ENCODE measurements at regions not wholly inside any gene's neighbourhood (a gene's known extent, or its start where the extent isn't known, plus 50 kb on each side); places are given as distances from the start of the nearest gene placed in this dataset.

- Histone ChIP-seq H3K23ac (ENCODE audit: insufficient read length) (no peak overlapping the region), H3K4me2 (ENCODE audit: insufficient read depth in 1 of 2, low read depth in 2 of 2, low read length in 2 of 2) (no peak overlapping the region), H2BK12ac (ENCODE audit: low read depth, low read length) (0 out of 2 replicates have a peak overlapping the region, but pooled peaks have one; percentile 54), H2BK5ac (ENCODE audit: low read depth, low read length) (no peak overlapping the region), H3K4me1 (replicated peaks in 1 of 4; ENCODE audit: control insufficient read depth in 3 of 4, insufficient read depth in 4 of 4, low read length in 3 of 4) (no peaks in the 10 kb centered on the region), H3K56ac (replicated peaks; ENCODE audit: insufficient read length, low read depth, low read length) (no peak overlapping the region), H4K91ac (replicated peaks; ENCODE audit: insufficient read length, low read length) (no peak overlapping the region), H3K9ac (replicated peaks in 1 of 4; ENCODE audit: extremely low read depth in 1 of 4, low read depth in 3 of 4, low read length in 3 of 4) (no peak overlapping the region), H3K27me3 (replicated peaks in 1 of 4; ENCODE audit: control insufficient read depth in 3 of 4, extremely low read depth in 1 of 4, insufficient read depth in 3 of 4, low read length in 3 of 4) (no peaks in the 10 kb centered on the region), H3K27ac (ENCODE audit: low read depth, low read length) (no peak overlapping the region), H2AK5ac (ENCODE audit: low read depth, low read length) (peak overlapping the region; percentile 65; the same call in 1 of the 2 replicates), H3K14ac (ENCODE audit: insufficient read length) (no peak overlapping the region), H3K4ac (replicated peaks; ENCODE audit: insufficient read length, low read depth, low read length) (no peak overlapping the region), H3K36me3 (ENCODE audit: control insufficient read depth in 2 of 4, insufficient read depth in 4 of 4, low read length in 3 of 4) (no peaks in the 10 kb centered on the region), H3K18ac (ENCODE audit: extremely low read depth, low read length) (no peak overlapping the region), H4K8ac (ENCODE audit: extremely low read depth, insufficient read depth, low read length) (no peak overlapping the region), H3K4me3 (ENCODE audit: extremely low read depth in 1 of 4, insufficient read depth in 2 of 4, low read depth in 3 of 4, low read length in 4 of 4) (no peak overlapping the region), H3K79me2 (ENCODE audit: control insufficient read depth in 1 of 2, insufficient read depth in 2 of 2, low read length in 2 of 2) (no peaks in the 10 kb centered on the region), H2AFZ (ENCODE audit: low read length) (no peak overlapping the region), H3K79me1 (ENCODE audit: low read depth, low read length) (no peaks in the 10 kb centered on the region), H3K9me3 (ENCODE audit: insufficient read depth in 2 of 2, low read depth in 1 of 2, low read length in 1 of 2) (no peaks in the 10 kb centered on the region), H2BK120ac (replicated peaks; ENCODE audit: low read depth, low read length) (no peak overlapping the region), H2BK20ac (ENCODE audit: low read length) (no peak overlapping the region), H4K5ac (ENCODE audit: insufficient read length, low read depth, low read length) (no peak overlapping the region), H4K20me1 (replicated peaks in 1 of 2; ENCODE audit: control insufficient read depth in 1 of 2, insufficient read depth in 2 of 2, low read length in 2 of 2) (no peaks in the 10 kb centered on the region), H3K23me2 (ENCODE audit: low read depth, low read length) (no peaks in the 10 kb centered on the region), H2BK15ac (ENCODE audit: low read length) (no peak overlapping the region)
- DNase-seq (ENCODE audit: low read depth in 1 of 2, low spot score in 2 of 2) (no peak), FAIRE-seq (no peak)
- TF ChIP-seq FOSL1 (IDR thresholded peaks at IDR 0.05; ENCODE audit: insufficient read depth, low read depth, low read length) (no peak), SIN3A (conservative IDR thresholded peaks at IDR 0.05 in 1 of 2, IDR thresholded peaks at IDR 0.05 in 1 of 2; ENCODE audit: low read depth in 1 of 2, low read length in 2 of 2) (no peak)
- ChIA-PET POLR2A (ENCODE audit: partially characterized antibody) (no interaction called here), CTCF (ENCODE audit: partially characterized antibody) (interaction anchor here (1.2 to 1.5 kb wide), 2 partner anchors 11 to 47 kb away, joined by 3 to 4 read pairs; no protein-coding TSS in a partner anchor)
- 88% methylated on average over 3 of the region's 3 CpGs; no CpG with 5 or more reads in 1 of the 2 experiments for WGBS, 2 experiments (ENCODE audit: extremely low coverage in 1 of 2, insufficient coverage in 1 of 2, insufficient read length in 1 of 2, insufficient replicate concordance in 2 of 2, low coverage in 1 of 2, low lambda C conversion rate in 2 of 2, missing lambda C conversion rate in 1 of 2)
Measured at GRCh38 chr5:66356011-66356565, 212.0 kb downstream of the SREK1 start.
